CD14-positive monocyte (primary cell): ENCODE measurements at regions not wholly inside any gene's neighbourhood (a gene's known extent, or its start where the extent isn't known, plus 50 kb on each side); places are given as distances from the start of the nearest gene placed in this dataset.

Experiments
- DNase-seq, 3 donors: peaks; one replicate each; pipeline ENCODE4 v3.0.0-alpha.2; 2011 to 2022
- H2AFZ ChIP-seq: 2 replicates; pipeline ENCODE4 v1.6.0; 2012; ENCODE audit warnings: mild to moderate bottlenecking, low read depth, low read length, inconsistent platforms; ENCODE audit not compliant: insufficient read depth, poor library complexity, severe bottlenecking
- H3K27ac ChIP-seq, 2 donors: 1 replicate in 1 of 2; 2 replicates in 1 of 2; pipeline ENCODE4 v1.5.1; 2012 to 2013; ENCODE audit warnings: low read length in 2 of 2, control low read depth in 1 of 2, inconsistent platforms in 1 of 2, low read depth in 1 of 2, mild to moderate bottlenecking in 1 of 2
- H3K27me3 ChIP-seq, 2 donors: one replicate each; pipeline versions ENCODE4 v1.6.0 to v1.6.1; 2011 to 2013; ENCODE audit warnings: low read length in 2 of 2; ENCODE audit not compliant: control insufficient read depth in 2 of 2, insufficient read depth in 2 of 2
- H3K36me3 ChIP-seq, 2 donors: replicated peaks in 1 of 2; 1 replicate in 1 of 2; 2 replicates in 1 of 2; pipeline versions ENCODE4 v1.5.1 to v1.6.1; 2012 to 2013; ENCODE audit warnings: low read length in 2 of 2, control low read depth in 1 of 2, inconsistent platforms in 1 of 2, mild to moderate bottlenecking in 1 of 2; ENCODE audit not compliant: insufficient read depth in 2 of 2, control insufficient read depth in 1 of 2
- H3K4me1 ChIP-seq, 2 donors: 1 replicate in 1 of 2; 2 replicates in 1 of 2; pipeline versions ENCODE4 v1.5.1 to v1.6.1; 2012 to 2013; ENCODE audit warnings: low read length in 2 of 2, control low read depth in 1 of 2, inconsistent platforms in 1 of 2, mild to moderate bottlenecking in 1 of 2, moderate library complexity in 1 of 2; ENCODE audit not compliant: insufficient read depth in 2 of 2, control insufficient read depth in 1 of 2
- H3K4me2 ChIP-seq: replicated peaks from 2 replicates; pipeline ENCODE3; 2012; ENCODE audit warnings: low read length, moderate library complexity, mild to moderate bottlenecking; ENCODE audit not compliant: poor library complexity, severe bottlenecking; ENCODE audit errors: extremely low read depth
- H3K4me3 ChIP-seq, 3 experiments: fragments of 200-600 bp in 1 of 3; sonication (generic) in 1 of 3; replicated peaks in 1 of 3; 1 replicate in 2 of 3; 2 replicates in 1 of 3; pipeline ENCODE4 v1.5.1; 2011 to 2013; ENCODE audit warnings: low read length in 3 of 3, mild to moderate bottlenecking in 3 of 3, control low read depth in 2 of 3, low read depth in 2 of 3, inconsistent platforms in 1 of 3, moderate library complexity in 1 of 3
- H3K79me2 ChIP-seq: 2 replicates; pipeline ENCODE4 v1.6.0; 2012; ENCODE audit warnings: mild to moderate bottlenecking, control low read depth, inconsistent platforms, low read length, moderate library complexity; ENCODE audit not compliant: insufficient read depth
- H3K9ac ChIP-seq: 2 replicates; pipeline ENCODE4 v1.6.0; 2017; ENCODE audit warnings: low read length, mild to moderate bottlenecking; ENCODE audit not compliant: insufficient read depth, poor library complexity, severe bottlenecking
- H3K9me3 ChIP-seq, 2 donors: replicated peaks in 1 of 2; 1 replicate in 1 of 2; 2 replicates in 1 of 2; pipeline versions ENCODE4 v1.5.1 to v1.6.1; 2012 to 2013; ENCODE audit warnings: low read length in 2 of 2, control low read depth in 1 of 2; ENCODE audit not compliant: control insufficient read depth in 1 of 2, insufficient read depth in 1 of 2
- H4K20me1 ChIP-seq: 2 replicates; pipeline ENCODE4 v1.6.0; 2012; ENCODE audit warnings: mild to moderate bottlenecking, low read length, control low read depth, moderate library complexity; ENCODE audit not compliant: insufficient read depth
- H3K27ac Mint-ChIP-seq, 7 donors: one replicate each; pipeline ENCODE4 v1.8.0; 2020; ENCODE audit warnings: mild to moderate bottlenecking in 7 of 7, mixed read lengths in 7 of 7, moderate library complexity in 6 of 7, inconsistent platforms in 2 of 7
- H3K27me3 Mint-ChIP-seq, 3 donors: one replicate each; pipeline ENCODE4 v1.8.0; 2021 to 2022; ENCODE audit warnings: low read depth in 3 of 3, mild to moderate bottlenecking in 3 of 3, mixed read lengths in 3 of 3, moderate library complexity in 3 of 3, inconsistent platforms in 1 of 3
- H3K36me3 Mint-ChIP-seq, 2 donors: one replicate each; pipeline ENCODE4 v1.8.0; 2020; ENCODE audit warnings: mixed read lengths in 2 of 2, inconsistent platforms in 1 of 2, mild to moderate bottlenecking in 1 of 2
- H3K4me1 Mint-ChIP-seq: one replicate; pipeline ENCODE4 v1.8.0; 2020; ENCODE audit warnings: mild to moderate bottlenecking, mixed read lengths
- H3K4me3 Mint-ChIP-seq, 2 donors: one replicate each; pipeline ENCODE4 v1.8.0; 2020; ENCODE audit warnings: mild to moderate bottlenecking in 2 of 2, mixed read lengths in 2 of 2, moderate library complexity in 1 of 2
- H3K9me3 Mint-ChIP-seq, 7 donors: one replicate each; pipeline ENCODE4 v1.8.0; 2020 to 2022; ENCODE audit warnings: mixed read lengths in 7 of 7, mild to moderate bottlenecking in 6 of 7, moderate library complexity in 6 of 7, inconsistent platforms in 2 of 7
- WGBS: methylation state at CpG from one replicate; pipeline ENCODE4 v1.1.5; 2013; ENCODE audit warnings: missing lambda C conversion rate; ENCODE audit not compliant: insufficient coverage; 5-methylcytosine and 5-hydroxymethylcytosine counted together
- intact Hi-C, 2 donors: fragments of 100-400 bp; cut with micrococcal nuclease; formaldehyde crosslinking; loops; one replicate each; pipeline versions ENCODE4 v1.15.0 to v1.15.1; 2023
- TF ChIP-seq, protein P1 (sequence below): fragments of 200-600 bp; IDR thresholded peaks from one replicate; pipeline ENCODE4 v1.8.0; 2022; ENCODE audit warnings: antibody characterized with exemption, mild to moderate bottlenecking

DNA sequence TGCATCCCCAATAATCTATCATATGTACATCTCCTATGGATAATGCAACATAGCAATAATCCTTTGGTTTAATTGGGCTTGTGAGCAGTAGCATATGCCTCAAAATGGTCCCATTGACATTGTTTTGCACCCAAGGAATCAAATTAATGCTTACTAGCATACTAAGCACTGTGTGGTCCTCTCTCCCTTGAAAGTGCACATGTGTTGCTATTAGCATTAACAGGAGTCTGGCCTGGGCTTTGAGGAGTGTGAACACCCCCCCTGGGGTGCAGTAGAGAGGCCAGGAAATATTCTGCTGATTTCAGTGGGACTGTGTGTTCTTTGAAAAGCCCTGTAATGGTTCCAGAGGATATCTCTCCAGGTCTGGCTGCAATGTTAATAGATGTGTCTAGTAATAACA lies 1148.4 kb downstream of the VRK1 start:
- Mint-ChIP-seq H3K4me1 (no peaks in the 10 kb centered on the region), H3K27me3 (peaks cover 0 to 3% (median 1%) of the 10 kb centered on the region in 3 donors), H3K4me3 (no peak overlapping the region), H3K36me3 (no peaks in the 10 kb centered on the region), H3K27ac (no peak overlapping the region), H3K9me3 (peaks cover 0 to 7% (median 2%) of the 10 kb centered on the region in 7 donors)
- no peaks in the 10 kb centered on the region for H3K79me2 ChIP-seq
- H3K4me3 ChIP-seq, result no peak overlapping the region
- H3K9ac ChIP-seq, result no peak overlapping the region
- H3K9me3 ChIP-seq, result peaks cover 0 to 4% of the 10 kb centered on the region in 2 donors
- intact Hi-C loops, result no loop called here
- TF ChIP-seq, protein P1, sequence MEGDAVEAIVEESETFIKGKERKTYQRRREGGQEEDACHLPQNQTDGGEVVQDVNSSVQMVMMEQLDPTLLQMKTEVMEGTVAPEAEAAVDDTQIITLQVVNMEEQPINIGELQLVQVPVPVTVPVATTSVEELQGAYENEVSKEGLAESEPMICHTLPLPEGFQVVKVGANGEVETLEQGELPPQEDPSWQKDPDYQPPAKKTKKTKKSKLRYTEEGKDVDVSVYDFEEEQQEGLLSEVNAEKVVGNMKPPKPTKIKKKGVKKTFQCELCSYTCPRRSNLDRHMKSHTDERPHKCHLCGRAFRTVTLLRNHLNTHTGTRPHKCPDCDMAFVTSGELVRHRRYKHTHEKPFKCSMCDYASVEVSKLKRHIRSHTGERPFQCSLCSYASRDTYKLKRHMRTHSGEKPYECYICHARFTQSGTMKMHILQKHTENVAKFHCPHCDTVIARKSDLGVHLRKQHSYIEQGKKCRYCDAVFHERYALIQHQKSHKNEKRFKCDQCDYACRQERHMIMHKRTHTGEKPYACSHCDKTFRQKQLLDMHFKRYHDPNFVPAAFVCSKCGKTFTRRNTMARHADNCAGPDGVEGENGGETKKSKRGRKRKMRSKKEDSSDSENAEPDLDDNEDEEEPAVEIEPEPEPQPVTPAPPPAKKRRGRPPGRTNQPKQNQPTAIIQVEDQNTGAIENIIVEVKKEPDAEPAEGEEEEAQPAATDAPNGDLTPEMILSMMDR, result no peak
- no peak overlapping the region for H3K27ac ChIP-seq
- H3K4me1 ChIP-seq, result no peaks in the 10 kb centered on the region
- H3K4me2 ChIP-seq, result no peak overlapping the region
- no peak overlapping the region for H2AFZ ChIP-seq
- no peaks in the 10 kb centered on the region for H4K20me1 ChIP-seq
- H3K36me3 ChIP-seq, result no peaks in the 10 kb centered on the region
- DNase-seq, result no peak
- H3K27me3 ChIP-seq, result no peaks in the 10 kb centered on the region

DNA sequence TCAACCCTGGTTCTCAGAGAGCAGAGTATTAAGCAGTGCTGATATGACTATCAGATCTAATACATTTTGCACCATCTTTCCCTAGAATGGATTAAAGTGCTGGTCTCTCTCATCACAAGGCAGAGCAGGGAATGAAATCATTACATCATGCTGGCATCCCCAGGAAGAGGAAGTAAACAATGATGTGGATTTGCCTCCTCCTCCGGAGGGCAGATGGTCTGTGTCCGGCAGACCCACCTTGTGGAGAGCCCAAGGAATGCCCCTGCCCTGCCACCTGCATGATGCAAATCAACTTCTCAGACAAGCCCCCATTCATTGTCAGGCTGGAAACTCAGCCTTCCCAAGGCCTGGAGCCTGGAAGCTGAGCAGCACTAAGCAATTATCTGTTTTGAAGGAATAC lies 1149.1 kb downstream of the VRK1 start:
- Mint-ChIP-seq H3K4me1 (no peaks in the 10 kb centered on the region), H3K27me3 (peaks cover 0 to 3% (median 1%) of the 10 kb centered on the region in 3 donors), H3K9me3 (peaks cover 0 to 7% (median 2%) of the 10 kb centered on the region in 7 donors), H3K36me3 (no peaks in the 10 kb centered on the region), H3K4me3 (no peak overlapping the region), H3K27ac (no peak overlapping the region)
- no peak overlapping the region for H3K4me3 ChIP-seq
- no peak for DNase-seq
- no peaks in the 10 kb centered on the region for H3K4me1 ChIP-seq
- TF ChIP-seq, protein P1, result no peak
- no peaks in the 10 kb centered on the region for H4K20me1 ChIP-seq
- H3K4me2 ChIP-seq, result no peak overlapping the region
- H3K36me3 ChIP-seq, result no peaks in the 10 kb centered on the region
- no peak overlapping the region for H3K9ac ChIP-seq
- peaks cover 0 to 4% of the 10 kb centered on the region in 2 donors for H3K9me3 ChIP-seq
- no peaks in the 10 kb centered on the region for H3K79me2 ChIP-seq
- H2AFZ ChIP-seq, result no peak overlapping the region
- 23% methylated on average over 2 of the region's 2 CpGs for WGBS
- H3K27me3 ChIP-seq, result no peaks in the 10 kb centered on the region
- H3K27ac ChIP-seq, result no peak overlapping the region
- intact Hi-C loops, result no loop called here
